ENCODE measurements at regions not wholly inside any gene's neighbourhood (a gene's known extent, or its start where the extent isn't known, plus 50 kb on each side); places are given as distances from the start of the nearest gene placed in this dataset.

- TF ChIP-seq, protein P1, sequence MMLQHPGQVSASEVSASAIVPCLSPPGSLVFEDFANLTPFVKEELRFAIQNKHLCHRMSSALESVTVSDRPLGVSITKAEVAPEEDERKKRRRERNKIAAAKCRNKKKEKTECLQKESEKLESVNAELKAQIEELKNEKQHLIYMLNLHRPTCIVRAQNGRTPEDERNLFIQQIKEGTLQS (IDR thresholded peaks at IDR 0.05; ENCODE audit: borderline replicate concordance, extremely low read depth, low read depth, low read length): no peak
- TF ChIP-seq CBX5 (IDR thresholded peaks at IDR 0.05; ENCODE audit: low read depth) (no peak), CTCF (IDR thresholded peaks at IDR 0.05 in 2 of 3, conservative IDR thresholded peaks at IDR 0.05 in 1 of 3; ENCODE audit: control insufficient read depth in 2 of 3, extremely low read depth in 1 of 3, insufficient read depth in 1 of 3, low read depth in 3 of 3, low read length in 3 of 3) (no peak), GABPA (IDR thresholded peaks at IDR 0.05; ENCODE audit: low read depth) (no peak), CUX1 (IDR thresholded peaks at IDR 0.05; ENCODE audit: insufficient replicate concordance, low read depth, low read length) (no peak), REST (IDR thresholded peaks at IDR 0.05; ENCODE audit: low read depth, low read length) (no peak), CEBPZ (IDR thresholded peaks at IDR 0.05; ENCODE audit: low read depth, low read length) (no peak), ZNF24 (IDR thresholded peaks at IDR 0.05) (no peak), TBL1XR1 (IDR thresholded peaks at IDR 0.05; ENCODE audit: low read depth, low read length) (no peak), DPF2 (IDR thresholded peaks at IDR 0.05) (no peak), EP300 (IDR thresholded peaks at IDR 0.05; ENCODE audit: borderline replicate concordance in 1 of 2, control insufficient read depth in 1 of 2, low read depth in 2 of 2, low read length in 2 of 2) (no peak)
Observed at GRCh38 chr5:136517755-136518154, 152.4 kb upstream of the TRPC7 start.

Data from GM12878 (cell line).